HG03520 (cell line): ENCODE measurements at regions not wholly inside any gene's neighbourhood (a gene's known extent, or its start where the extent isn't known, plus 50 kb on each side); places are given as distances from the start of the nearest gene placed in this dataset.

Experiments
- ATAC-seq: cut with Tn5 transposase; IDR thresholded peaks from one replicate; pipeline ENCODE4 v1.9.1; 2021; ENCODE audit warnings: mild to moderate bottlenecking, moderate library complexity; ENCODE audit not compliant: unreplicated experiment

GRCh38 chr10:107474650-107475049, 310.1 kb upstream of the SORCS1 start:
- ATAC-seq, result no peak

GRCh38 chr10:107473225-107473624, 308.7 kb upstream of the SORCS1 start:
- no peak for ATAC-seq

GRCh38 chr10:107471911-107472310, 307.4 kb upstream of the SORCS1 start:
- no peak for ATAC-seq

GRCh38 chr10:107453561-107453960, 289.1 kb upstream of the SORCS1 start:
- ATAC-seq, result no peak

- ATAC-seq, result no peak
Measured at GRCh38 chr10:107451047-107451446, 286.5 kb upstream of the SORCS1 start.

GRCh38 chr10:107450056-107450455, 285.6 kb upstream of the SORCS1 start:
- ATAC-seq, result no peak

GRCh38 chr10:107444443-107444842, 279.9 kb upstream of the SORCS1 start:
- ATAC-seq, result no peak

GRCh38 chr10:107443813-107444212, 279.3 kb upstream of the SORCS1 start:
- ATAC-seq, result no peak

- no peak for ATAC-seq
Measured at GRCh38 chr10:107443326-107443725, 278.8 kb upstream of the SORCS1 start.

- ATAC-seq, result peak; percentile 95
Measured at GRCh38 chr10:107442035-107442505, 277.6 kb upstream of the SORCS1 start.

- ATAC-seq, result no peak
Measured at GRCh38 chr10:107440741-107441140, 276.2 kb upstream of the SORCS1 start.

- ATAC-seq, result no peak
Measured at GRCh38 chr10:107437921-107438320, 273.4 kb upstream of the SORCS1 start.

- ATAC-seq, result no peak
Measured at GRCh38 chr10:107436568-107436967, 272.1 kb upstream of the SORCS1 start.

GRCh38 chr10:107434854-107435253, 270.3 kb upstream of the SORCS1 start:
- ATAC-seq, result no peak

GRCh38 chr10:107434201-107434600, 269.7 kb upstream of the SORCS1 start:
- ATAC-seq, result no peak

- ATAC-seq, result peak; percentile 48
Measured at GRCh38 chr10:107433605-107434004, 269.1 kb upstream of the SORCS1 start.

GRCh38 chr10:107430446-107430845, 265.9 kb upstream of the SORCS1 start:
- no peak for ATAC-seq

- ATAC-seq, result no peak
Measured at GRCh38 chr10:107427016-107427415, 262.5 kb upstream of the SORCS1 start.

GRCh38 chr10:107425931-107426553, 261.5 kb upstream of the SORCS1 start:
- peak; percentile 38 for ATAC-seq

- ATAC-seq, result no peak
Measured at GRCh38 chr10:107424628-107425027, 260.1 kb upstream of the SORCS1 start.

- no peak for ATAC-seq
Measured at GRCh38 chr10:107423903-107424302, 259.4 kb upstream of the SORCS1 start.

- no peak for ATAC-seq
Measured at GRCh38 chr10:107422681-107423080, 258.2 kb upstream of the SORCS1 start.

GRCh38 chr10:107420196-107420595, 255.7 kb upstream of the SORCS1 start:
- no peak for ATAC-seq
